Lower leg skin (tissue), 3 donors: ENCODE measurements at regions not wholly inside any gene's neighbourhood (a gene's known extent, or its start where the extent isn't known, plus 50 kb on each side); places are given as distances from the start of the nearest gene placed in this dataset.

Experiments used
- CTCF ChIP-seq, 3 donors: fragments of 450-650 bp; IDR thresholded peaks; one replicate each; pipeline ENCODE4 v1.5.1; 2016; ENCODE audit warnings: antibody characterized with exemption in 3 of 3, mild to moderate bottlenecking in 3 of 3, moderate library complexity in 2 of 3
- POLR2A ChIP-seq, 2 donors: fragments of 450-650 bp; IDR thresholded peaks; one replicate each; pipeline ENCODE4 v1.6.1; 2016 to 2017; ENCODE audit warnings: antibody characterized with exemption in 2 of 2, mild to moderate bottlenecking in 1 of 2, moderate library complexity in 1 of 2

DNA sequence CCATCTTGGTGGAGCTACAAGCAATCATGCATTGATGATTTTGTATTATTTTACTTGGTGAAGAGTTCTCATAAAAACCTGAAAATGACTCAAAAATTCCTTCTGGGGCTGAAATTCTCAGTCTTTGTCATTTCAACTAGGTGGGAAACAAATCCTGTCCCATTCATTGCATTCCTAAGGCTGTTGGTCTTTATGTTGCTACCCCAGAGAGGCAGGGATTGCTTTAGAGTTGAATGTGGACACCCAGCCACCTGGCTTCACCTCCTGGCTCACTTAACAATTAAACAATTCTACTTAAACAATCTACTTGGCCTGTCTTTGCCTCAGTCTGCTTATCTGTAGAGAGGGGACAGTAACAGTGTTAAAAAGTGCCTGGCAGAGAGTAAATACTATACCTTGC lies 117.3 kb upstream of the UBE3A start:
- TF ChIP-seq CTCF (IDR thresholded peaks at IDR 0.05) = no peak
- TF ChIP-seq POLR2A (IDR thresholded peaks at IDR 0.05) = no peak
